HEK293T (cell line): ENCODE measurements at regions not wholly inside any gene's neighbourhood (a gene's known extent, or its start where the extent isn't known, plus 50 kb on each side); places are given as distances from the start of the nearest gene placed in this dataset.

Experiments used
- CTCF ChIA-PET: fragments of 350-600 bp; formaldehyde crosslinking; extraction: SDS; loops from one replicate; lab custom pipeline; 2021; ENCODE audit warnings: antibody characterized with exemption, inconsistent platforms; lab: Yijun Ruan, JAX
- POLR2A ChIA-PET: fragments of 350-600 bp; formaldehyde crosslinking; extraction: SDS; loops from one replicate; lab custom pipeline; 2020; ENCODE audit warnings: antibody characterized with exemption, inconsistent platforms; lab: Yijun Ruan, JAX
- DNase-seq: peaks from one replicate; pipeline ENCODE4 v3.0.0; 2012; ENCODE audit warnings: mixed read lengths; ENCODE audit errors: extremely low spot score
- ARNT ChIP-seq: fragments of 450-650 bp; IDR thresholded peaks from 2 replicates; pipeline ENCODE4 v1.6.1; 2017; ENCODE audit warnings: mild to moderate bottlenecking
- BHLHE40 ChIP-seq: fragments of 450-650 bp; IDR thresholded peaks from 2 replicates; pipeline ENCODE4 v1.6.1; 2016; ENCODE audit warnings: mild to moderate bottlenecking, moderate library complexity, borderline replicate concordance
- CTBP1 ChIP-seq: fragments of 450-650 bp; IDR thresholded peaks from 2 replicates; pipeline ENCODE4 v1.6.1; 2016; ENCODE audit warnings: borderline replicate concordance
- ELF4 ChIP-seq: fragments of 450-650 bp; IDR thresholded peaks from 2 replicates; pipeline ENCODE4 v1.6.1; 2017; ENCODE audit warnings: antibody characterized with exemption
- FOXA1 ChIP-seq: fragments of 450-650 bp; IDR thresholded peaks from 2 replicates; pipeline ENCODE4 v1.6.1; 2016; ENCODE audit warnings: mild to moderate bottlenecking
- FOXK2 ChIP-seq: fragments of 450-650 bp; IDR thresholded peaks from 2 replicates; pipeline ENCODE4 v1.6.1; 2016; ENCODE audit warnings: mild to moderate bottlenecking
- FOXM1 ChIP-seq: fragments of 450-650 bp; IDR thresholded peaks from 2 replicates; pipeline ENCODE4 v1.6.1; 2017; ENCODE audit warnings: mild to moderate bottlenecking, borderline replicate concordance
- HDGF ChIP-seq: fragments of 450-650 bp; IDR thresholded peaks from 2 replicates; pipeline ENCODE4 v1.6.1; 2017; ENCODE audit warnings: antibody characterized with exemption, borderline replicate concordance
- L3MBTL2 ChIP-seq: fragments of 450-650 bp; conservative IDR thresholded peaks from 2 replicates; pipeline ENCODE4 v1.6.1; 2016; ENCODE audit warnings: mild to moderate bottlenecking
- LEF1 ChIP-seq: fragments of 450-650 bp; IDR thresholded peaks from 2 replicates; pipeline ENCODE4 v1.6.1; 2017; ENCODE audit warnings: mild to moderate bottlenecking, borderline replicate concordance
- NFRKB ChIP-seq: fragments of 450-650 bp; IDR thresholded peaks from 2 replicates; pipeline ENCODE4 v1.6.1; 2016; ENCODE audit warnings: mild to moderate bottlenecking, moderate library complexity
- PKNOX1 ChIP-seq: fragments of 450-650 bp; IDR thresholded peaks from 2 replicates; pipeline ENCODE4 v1.6.1; 2016
- SP1 ChIP-seq: fragments of 450-650 bp; IDR thresholded peaks from 2 replicates; pipeline ENCODE4 v1.6.1; 2017
- SUZ12 ChIP-seq: fragments of 450-650 bp; IDR thresholded peaks from 2 replicates; pipeline ENCODE4 v1.6.1; 2016; ENCODE audit warnings: mild to moderate bottlenecking
- TARDBP ChIP-seq: fragments of 450-650 bp; IDR thresholded peaks from 2 replicates; pipeline ENCODE4 v1.6.1; 2016
- ZNF384 ChIP-seq: fragments of 450-650 bp; IDR thresholded peaks from 2 replicates; pipeline ENCODE4 v1.6.1; 2016

GRCh38 chr3:56981445-56982230 is 78.8 kb upstream of the SPATA12 start:
- TF ChIP-seq LEF1 (no peak), FOXK2 (no peak), BHLHE40 (no peak), PKNOX1 (no peak), CTBP1 (no peak), L3MBTL2 (no peak), ZNF384 (no peak), ARNT (no peak), HDGF (no peak), NFRKB (no peak), FOXA1 (no peak)
- DNase-seq: no peak
- POLR2A ChIA-PET: no interaction called here
- CTCF ChIA-PET: no interaction called here

GRCh38 chr3:56980798-56981390 is 79.6 kb upstream of the SPATA12 start:
- CTCF ChIA-PET: interaction anchor here (0.5 kb wide), 1 partner anchor 281 kb away, joined by 3 read pairs; no protein-coding TSS in a partner anchor
- no peak for DNase-seq
- POLR2A ChIA-PET: no interaction called here
- TF ChIP-seq NFRKB: no peak
- TF ChIP-seq HDGF: no peak
- no peak for TF ChIP-seq PKNOX1
- TF ChIP-seq BHLHE40: no peak
- no peak for TF ChIP-seq L3MBTL2
- TF ChIP-seq FOXA1: no peak
- no peak for TF ChIP-seq TARDBP
- no peak for TF ChIP-seq FOXK2
- no peak for TF ChIP-seq ARNT
- no peak for TF ChIP-seq ZNF384
- no peak for TF ChIP-seq ELF4
- TF ChIP-seq CTBP1: no peak
- no peak for TF ChIP-seq SUZ12
- no peak for TF ChIP-seq SP1
- no peak for TF ChIP-seq LEF1
- TF ChIP-seq FOXM1: no peak

GRCh38 chr3:56980243-56980642 is 80.2 kb upstream of the SPATA12 start:
- DNase-seq: no peak
- TF ChIP-seq ZNF384 (no peak), CTBP1 (no peak), FOXA1 (no peak), HDGF (no peak), FOXK2 (no peak), ELF4 (no peak), SP1 (no peak), FOXM1 (no peak), NFRKB (no peak), TARDBP (no peak), ARNT (no peak), PKNOX1 (no peak), LEF1 (no peak), BHLHE40 (no peak), L3MBTL2 (no peak), SUZ12 (no peak)
- POLR2A ChIA-PET: no interaction called here
- CTCF ChIA-PET: no interaction called here

- POLR2A ChIA-PET: no interaction called here
- DNase-seq: no peak
- CTCF ChIA-PET: no interaction called here
- no peak for TF ChIP-seq LEF1
- no peak for TF ChIP-seq BHLHE40
- no peak for TF ChIP-seq SUZ12
- TF ChIP-seq ELF4: no peak
- TF ChIP-seq FOXM1: no peak
- no peak for TF ChIP-seq CTBP1
- TF ChIP-seq HDGF: no peak
- TF ChIP-seq ZNF384: no peak
- no peak for TF ChIP-seq PKNOX1
- TF ChIP-seq FOXA1: no peak
- TF ChIP-seq ARNT: no peak
- no peak for TF ChIP-seq NFRKB
- TF ChIP-seq TARDBP: no peak
These were observed 80.7 kb upstream of the SPATA12 start for GRCh38 chr3:56979791-56980190.

- ChIA-PET POLR2A (no interaction called here), CTCF (interaction anchor here (1.0 kb wide), 1 partner anchor 10 kb away, joined by 3 read pairs; no protein-coding TSS in a partner anchor)
- no peak for DNase-seq
- no peak for TF ChIP-seq ELF4
- TF ChIP-seq ZNF384: no peak
- TF ChIP-seq FOXM1: no peak
- no peak for TF ChIP-seq FOXA1
- TF ChIP-seq L3MBTL2: no peak
- no peak for TF ChIP-seq SP1
- TF ChIP-seq PKNOX1: no peak
- no peak for TF ChIP-seq BHLHE40
- TF ChIP-seq FOXK2: no peak
- no peak for TF ChIP-seq HDGF
- TF ChIP-seq NFRKB: no peak
- no peak for TF ChIP-seq TARDBP
- TF ChIP-seq SUZ12: no peak
These were observed 82.9 kb upstream of the SPATA12 start for GRCh38 chr3:56977561-56977889.
